IMR-90 (cell line): ENCODE measurements at regions not wholly inside any gene's neighbourhood (a gene's known extent, or its start where the extent isn't known, plus 50 kb on each side); places are given as distances from the start of the nearest gene placed in this dataset.

Experiments used
- ATAC-seq: fragments of 200-7000 bp; cut with Tn5 transposase; 2 replicates; pipeline ENCODE4 v1.9.1; 2020; ENCODE audit warnings: low read depth, mild to moderate bottlenecking, moderate library complexity
- BruUV-seq: library from RNA; stranded (reverse); fragments of 400-500 nt; replicated peaks from 2 replicates; lab custom pipeline; 2021; lab: Mats Ljungman, UMichigan
- CTCF ChIA-PET: fragments of 300-600 bp; formaldehyde crosslinking; extraction: SDS; loops from one replicate; lab custom pipeline; 2021; ENCODE audit warnings: antibody characterized with exemption; lab: Yijun Ruan, JAX
- POLR2A ChIA-PET: fragments of 300-600 bp; sonication (Branson Sonifier 250); formaldehyde crosslinking; loops from one replicate; lab custom pipeline; 2022; ENCODE audit warnings: antibody characterized with exemption; ENCODE audit not compliant: unreplicated experiment; lab: Charles Lee
- DNase-seq: peaks from one replicate; pipeline ENCODE4 v3.0.0; 2013
- H2AFZ ChIP-seq: replicated peaks from 2 replicates; pipeline ENCODE3; 2013; ENCODE audit warnings: low read length, mild to moderate bottlenecking; ENCODE audit not compliant: poor library complexity
- H2AK5ac ChIP-seq: 2 replicates; pipeline ENCODE4 v1.6.1; 2013; ENCODE audit warnings: low read depth, low read length, inconsistent platforms
- H2AK9ac ChIP-seq: replicated peaks from 2 replicates; pipeline ENCODE3; 2013; ENCODE audit warnings: mild to moderate bottlenecking, low read depth, low read length, moderate library complexity; ENCODE audit not compliant: poor library complexity
- H2BK120ac ChIP-seq: 2 replicates; pipeline ENCODE4 v1.6.1; 2013; ENCODE audit warnings: low read depth, low read length, inconsistent platforms
- H2BK15ac ChIP-seq: 3 replicates; pipeline ENCODE4 v1.6.1; 2013; ENCODE audit warnings: low read depth, low read length, inconsistent platforms
- H2BK20ac ChIP-seq: 2 replicates; pipeline ENCODE4 v1.6.1; 2013; ENCODE audit warnings: low read depth, mild to moderate bottlenecking, inconsistent platforms, low read length, moderate library complexity
- H2BK5ac ChIP-seq: 2 replicates; pipeline ENCODE4 v1.6.1; 2013; ENCODE audit warnings: mild to moderate bottlenecking, low read depth, low read length, inconsistent platforms; ENCODE audit not compliant: poor library complexity, severe bottlenecking
- H3K14ac ChIP-seq: replicated peaks from 2 replicates; pipeline ENCODE4 v1.6.1; 2013; ENCODE audit warnings: low read depth, low read length, inconsistent platforms
- H3K18ac ChIP-seq: 2 replicates; pipeline ENCODE4 v1.6.1; 2013; ENCODE audit warnings: low read depth, low read length, control low read depth
- H3K23ac ChIP-seq: 2 replicates; pipeline ENCODE4 v1.6.1; 2013; ENCODE audit warnings: low read depth, low read length, inconsistent platforms
- H3K27ac ChIP-seq: 2 replicates; pipeline ENCODE4 v1.5.1; 2013; ENCODE audit warnings: mild to moderate bottlenecking, control low read depth, low read length; ENCODE audit not compliant: insufficient read depth
- H3K27me3 ChIP-seq: 2 replicates; pipeline ENCODE4 v1.6.1; 2013; ENCODE audit warnings: low read length; ENCODE audit not compliant: control insufficient read depth, insufficient read depth
- H3K36me3 ChIP-seq: 2 replicates; pipeline ENCODE4 v1.6.1; 2013; ENCODE audit warnings: low read length, mixed read lengths; ENCODE audit not compliant: control insufficient read depth, insufficient read depth
- H3K4ac ChIP-seq: 2 replicates; pipeline ENCODE4 v1.6.1; 2013; ENCODE audit warnings: low read depth, low read length, inconsistent platforms
- H3K4me1 ChIP-seq: 2 replicates; pipeline ENCODE4 v1.6.1; 2013; ENCODE audit warnings: low read length, mixed read lengths; ENCODE audit not compliant: control insufficient read depth, insufficient read depth
- H3K4me2 ChIP-seq: 2 replicates; pipeline ENCODE4 v1.6.1; 2013; ENCODE audit warnings: low read depth, mild to moderate bottlenecking, control low read depth, low read length, moderate library complexity
- H3K4me3 ChIP-seq: 2 replicates; pipeline ENCODE4 v1.5.1; 2013; ENCODE audit warnings: low read depth, mild to moderate bottlenecking, control low read depth, low read length, moderate library complexity; ENCODE audit not compliant: insufficient read depth
- H3K56ac ChIP-seq: 2 replicates; pipeline ENCODE4 v1.6.1; 2013; ENCODE audit warnings: low read length, inconsistent platforms; ENCODE audit not compliant: insufficient read depth; ENCODE audit errors: extremely low read depth
- H3K79me1 ChIP-seq, 2 experiments: 2 replicates each; pipeline ENCODE4 v1.6.1; 2013; ENCODE audit warnings: low read length in 2 of 2, inconsistent platforms in 1 of 2, low read depth in 1 of 2
- H3K9ac ChIP-seq: 2 replicates; pipeline ENCODE4 v1.6.1; 2013; ENCODE audit warnings: low read depth, low read length, control low read depth
- H3K9me1 ChIP-seq: 2 replicates; pipeline ENCODE4 v1.6.1; 2013; ENCODE audit warnings: low read length, inconsistent platforms; ENCODE audit not compliant: insufficient read depth
- H3K9me3 ChIP-seq: 2 replicates; pipeline ENCODE4 v1.6.1; 2013; ENCODE audit warnings: low read length; ENCODE audit not compliant: control insufficient read depth, insufficient read depth
- H4K20me1 ChIP-seq: 2 replicates; pipeline ENCODE4 v1.6.1; 2013; ENCODE audit warnings: low read length, inconsistent platforms; ENCODE audit not compliant: insufficient read depth
- H4K5ac ChIP-seq: 2 replicates; pipeline ENCODE4 v1.6.1; 2013; ENCODE audit warnings: mild to moderate bottlenecking, low read depth, low read length, control low read depth
- H4K8ac ChIP-seq, 2 experiments: 2 replicates each; pipeline ENCODE4 v1.6.1; 2013; ENCODE audit warnings: low read depth in 2 of 2, low read length in 2 of 2, control low read depth in 1 of 2, inconsistent platforms in 1 of 2
- H4K91ac ChIP-seq: 2 replicates; pipeline ENCODE4 v1.6.1; 2013; ENCODE audit warnings: low read depth, low read length, inconsistent platforms; ENCODE audit not compliant: insufficient read depth
- BHLHE40 ChIP-seq: fragments of 150-350 bp; IDR thresholded peaks from 2 replicates; pipeline ENCODE4 v1.6.1; 2016; ENCODE audit warnings: mild to moderate bottlenecking, low read depth, low read length
- CEBPB ChIP-seq: IDR thresholded peaks from 2 replicates; pipeline ENCODE4 v1.6.1; 2012; ENCODE audit warnings: low read depth, low read length, improper control_type of control experiment
- CHD1 ChIP-seq: IDR thresholded peaks from 2 replicates; pipeline ENCODE4 v1.6.1; 2012; ENCODE audit warnings: low read depth, low read length, improper control_type of control experiment
- FOS ChIP-seq: fragments of 150-350 bp; IDR thresholded peaks from 2 replicates; pipeline ENCODE4 v1.6.1; 2016; ENCODE audit warnings: low read depth, low read length
- MAFK ChIP-seq: IDR thresholded peaks from 2 replicates; pipeline ENCODE4 v1.6.1; 2012; ENCODE audit warnings: low read depth, low read length, improper control_type of control experiment
- MAZ ChIP-seq: IDR thresholded peaks from 2 replicates; pipeline ENCODE4 v1.6.1; 2012; ENCODE audit warnings: low read depth, mild to moderate bottlenecking, low read length, improper control_type of control experiment, moderate library complexity, borderline replicate concordance
- MXI1 ChIP-seq: IDR thresholded peaks from 2 replicates; pipeline ENCODE4 v1.6.1; 2012; ENCODE audit warnings: low read depth, mild to moderate bottlenecking, low read length, moderate library complexity, borderline replicate concordance
- NFE2L2 ChIP-seq: fragments of 150-350 bp; IDR thresholded peaks from 2 replicates; pipeline ENCODE4 v1.6.1; 2016; ENCODE audit warnings: low read depth, mild to moderate bottlenecking, low read length
- POLR2A ChIP-seq: IDR thresholded peaks from 2 replicates; pipeline ENCODE4 v1.6.1; 2012; ENCODE audit warnings: mild to moderate bottlenecking, low read depth, low read length
- RAD21 ChIP-seq: IDR thresholded peaks from 2 replicates; pipeline ENCODE4 v1.6.1; 2012; ENCODE audit warnings: low read length, improper control_type of control experiment
- RCOR1 ChIP-seq: IDR thresholded peaks from 2 replicates; pipeline ENCODE4 v1.6.1; 2012; ENCODE audit warnings: mild to moderate bottlenecking, low read length, improper control_type of control experiment; ENCODE audit not compliant: insufficient replicate concordance
- RFX5 ChIP-seq: IDR thresholded peaks from 2 replicates; pipeline ENCODE4 v1.8.0; 2012; ENCODE audit warnings: low read depth, mild to moderate bottlenecking, low read length, moderate library complexity
- SMC3 ChIP-seq: fragments of 150-350 bp; IDR thresholded peaks from 2 replicates; pipeline ENCODE4 v1.6.1; 2016; ENCODE audit warnings: low read depth, mild to moderate bottlenecking, antibody characterized with exemption, low read length, moderate library complexity
- WGBS, 2 experiments: methylation state at CpG; one replicate each; pipeline versions ENCODE4 v1.1.5 to v1.1.7; 2013; ENCODE audit warnings: missing lambda C conversion rate in 2 of 2; ENCODE audit not compliant: insufficient read length in 1 of 2; ENCODE audit errors: extremely low coverage in 2 of 2; 5-methylcytosine and 5-hydroxymethylcytosine counted together
- dilution Hi-C: fragments of 300-500 bp; cut with HindIII; formaldehyde crosslinking; loops from one replicate; pipeline ENCODE4 v1.14.3; 2018; ENCODE audit warnings: low sequenced_read_pairs; ENCODE audit not compliant: unreplicated experiment
- in situ Hi-C: fragments of 300-500 bp; cut with MboI; formaldehyde crosslinking; loops from 3 replicates; pipeline ENCODE4 v1.14.3; 2019; ENCODE audit warnings: low sequenced_read_pairs, inconsistent platforms, mixed read lengths
- intact Hi-C: fragments of 100-400 bp; cut with micrococcal nuclease; formaldehyde crosslinking; loops from 2 replicates; pipeline ENCODE4 v1.10.0; 2022
- TF ChIP-seq, protein P1 (sequence below): conservative IDR thresholded peaks from 2 replicates; pipeline ENCODE4 v1.5.1; 2012; ENCODE audit warnings: mild to moderate bottlenecking, low read depth, low read length, improper control_type of control experiment
- TF ChIP-seq, protein P2 (sequence below): fragments of 150-350 bp; IDR thresholded peaks from 2 replicates; pipeline ENCODE4 v1.6.1; 2016; ENCODE audit warnings: low read depth, mild to moderate bottlenecking, low read length, moderate library complexity, borderline replicate concordance
- TF ChIP-seq, protein P3 (sequence below): fragments of 150-350 bp; IDR thresholded peaks from 2 replicates; pipeline ENCODE4 v1.6.1; 2017; ENCODE audit warnings: mild to moderate bottlenecking, antibody characterized with exemption, low read length, low read depth

DNA sequence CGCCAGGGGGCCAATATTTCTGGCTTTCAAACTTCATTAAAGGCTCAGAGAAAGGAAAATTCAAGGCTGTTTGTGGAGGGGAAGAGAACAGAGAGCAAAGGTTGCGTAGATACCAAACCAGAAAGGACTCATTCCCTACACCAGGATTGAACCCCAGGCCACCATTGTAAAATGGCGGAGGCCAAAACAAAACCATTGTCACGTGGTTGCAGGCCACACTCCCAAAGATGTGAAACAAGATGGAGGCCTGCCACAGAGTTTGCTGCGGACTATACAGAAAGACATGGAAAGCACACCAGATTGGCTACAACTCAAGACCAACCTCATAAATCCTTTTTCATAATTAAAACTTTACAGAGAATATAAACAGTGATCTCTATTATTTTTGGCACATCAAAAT lies 116.5 kb downstream of the KCNK1 start:
- H3K36me3 ChIP-seq = no peaks in the 10 kb centered on the region
- no peak overlapping the region for H4K5ac ChIP-seq
- ATAC-seq = no peak
- intact Hi-C loops (no loop called here), dilution Hi-C loops (no loop called here), in situ Hi-C loops (no loop called here)
- H2AFZ ChIP-seq = no peak overlapping the region
- H2BK5ac ChIP-seq = no peak overlapping the region
- no peak overlapping the region for H3K9ac ChIP-seq
- POLR2A ChIA-PET = no interaction called here
- no peaks in the 10 kb centered on the region for H3K9me1 ChIP-seq
- no peak overlapping the region for H3K18ac ChIP-seq
- H3K27me3 ChIP-seq = no peaks in the 10 kb centered on the region
- no CpG with 5 or more reads among the region's 5 CpGs for WGBS, 2 experiments
- H2BK20ac ChIP-seq = no peak overlapping the region
- H2BK15ac ChIP-seq = no peak overlapping the region
- H4K8ac ChIP-seq = no peak overlapping the region
- no peaks in the 10 kb centered on the region for H3K79me1 ChIP-seq
- CTCF ChIA-PET = no interaction called here
- H2AK5ac ChIP-seq = no peak overlapping the region
- no peak overlapping the region for H3K23ac ChIP-seq
- H3K4me1 ChIP-seq = no peaks in the 10 kb centered on the region
- no peak overlapping the region for H4K91ac ChIP-seq
- no peak overlapping the region for H2BK120ac ChIP-seq
- H3K4ac ChIP-seq = no peak overlapping the region
- no TSS peak for BruUV-seq
- no peaks in the 10 kb centered on the region for H4K20me1 ChIP-seq
- H3K4me2 ChIP-seq = no peak overlapping the region
- peaks cover 12% of the 10 kb centered on the region for H3K9me3 ChIP-seq
- H3K56ac ChIP-seq = no peak overlapping the region
- no peak for TF ChIP-seq MAZ
- no peak for TF ChIP-seq NFE2L2
- no peak for TF ChIP-seq RFX5
- TF ChIP-seq MXI1 = no peak
- TF ChIP-seq RAD21 = no peak
- TF ChIP-seq, protein P1, sequence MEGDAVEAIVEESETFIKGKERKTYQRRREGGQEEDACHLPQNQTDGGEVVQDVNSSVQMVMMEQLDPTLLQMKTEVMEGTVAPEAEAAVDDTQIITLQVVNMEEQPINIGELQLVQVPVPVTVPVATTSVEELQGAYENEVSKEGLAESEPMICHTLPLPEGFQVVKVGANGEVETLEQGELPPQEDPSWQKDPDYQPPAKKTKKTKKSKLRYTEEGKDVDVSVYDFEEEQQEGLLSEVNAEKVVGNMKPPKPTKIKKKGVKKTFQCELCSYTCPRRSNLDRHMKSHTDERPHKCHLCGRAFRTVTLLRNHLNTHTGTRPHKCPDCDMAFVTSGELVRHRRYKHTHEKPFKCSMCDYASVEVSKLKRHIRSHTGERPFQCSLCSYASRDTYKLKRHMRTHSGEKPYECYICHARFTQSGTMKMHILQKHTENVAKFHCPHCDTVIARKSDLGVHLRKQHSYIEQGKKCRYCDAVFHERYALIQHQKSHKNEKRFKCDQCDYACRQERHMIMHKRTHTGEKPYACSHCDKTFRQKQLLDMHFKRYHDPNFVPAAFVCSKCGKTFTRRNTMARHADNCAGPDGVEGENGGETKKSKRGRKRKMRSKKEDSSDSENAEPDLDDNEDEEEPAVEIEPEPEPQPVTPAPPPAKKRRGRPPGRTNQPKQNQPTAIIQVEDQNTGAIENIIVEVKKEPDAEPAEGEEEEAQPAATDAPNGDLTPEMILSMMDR = no peak
- no peak for TF ChIP-seq FOS
- TF ChIP-seq, protein P2, sequence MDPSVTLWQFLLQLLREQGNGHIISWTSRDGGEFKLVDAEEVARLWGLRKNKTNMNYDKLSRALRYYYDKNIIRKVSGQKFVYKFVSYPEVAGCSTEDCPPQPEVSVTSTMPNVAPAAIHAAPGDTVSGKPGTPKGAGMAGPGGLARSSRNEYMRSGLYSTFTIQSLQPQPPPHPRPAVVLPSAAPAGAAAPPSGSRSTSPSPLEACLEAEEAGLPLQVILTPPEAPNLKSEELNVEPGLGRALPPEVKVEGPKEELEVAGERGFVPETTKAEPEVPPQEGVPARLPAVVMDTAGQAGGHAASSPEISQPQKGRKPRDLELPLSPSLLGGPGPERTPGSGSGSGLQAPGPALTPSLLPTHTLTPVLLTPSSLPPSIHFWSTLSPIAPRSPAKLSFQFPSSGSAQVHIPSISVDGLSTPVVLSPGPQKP = no peak
- no peak for TF ChIP-seq SMC3
- no peak for TF ChIP-seq CEBPB
- no peak for TF ChIP-seq CHD1
- TF ChIP-seq POLR2A = no peak
- no peak for TF ChIP-seq RCOR1
- no peak for TF ChIP-seq MAFK
- TF ChIP-seq BHLHE40 = no peak
- TF ChIP-seq, protein P3, sequence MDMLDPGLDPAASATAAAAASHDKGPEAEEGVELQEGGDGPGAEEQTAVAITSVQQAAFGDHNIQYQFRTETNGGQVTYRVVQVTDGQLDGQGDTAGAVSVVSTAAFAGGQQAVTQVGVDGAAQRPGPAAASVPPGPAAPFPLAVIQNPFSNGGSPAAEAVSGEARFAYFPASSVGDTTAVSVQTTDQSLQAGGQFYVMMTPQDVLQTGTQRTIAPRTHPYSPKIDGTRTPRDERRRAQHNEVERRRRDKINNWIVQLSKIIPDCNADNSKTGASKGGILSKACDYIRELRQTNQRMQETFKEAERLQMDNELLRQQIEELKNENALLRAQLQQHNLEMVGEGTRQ = no peak
- H3K14ac ChIP-seq = no peak overlapping the region
- no peak overlapping the region for H3K4me3 ChIP-seq
- H2AK9ac ChIP-seq = no peak overlapping the region
- H3K27ac ChIP-seq = no peak overlapping the region
- no peak for DNase-seq
